Chondrocyte (in vitro differentiated cells): ENCODE measurements at regions not wholly inside any gene's neighbourhood (a gene's known extent, or its start where the extent isn't known, plus 50 kb on each side); places are given as distances from the start of the nearest gene placed in this dataset.

Experiments
- DNase-seq: peaks from one replicate; pipeline ENCODE4 v3.0.0; 2021; ENCODE audit warnings: mixed read lengths, low spot score
- H3K27ac Mint-ChIP-seq: one replicate; pipeline ENCODE4 v1.8.0; 2021; ENCODE audit warnings: mild to moderate bottlenecking, moderate library complexity, mixed read lengths; ENCODE audit not compliant: unreplicated experiment
- H3K27me3 Mint-ChIP-seq: 2 replicates; pipeline ENCODE4 v1.8.0; 2021; ENCODE audit warnings: low read depth, mixed read lengths
- H3K36me3 Mint-ChIP-seq: 2 replicates; pipeline ENCODE4 v1.8.0; 2021; ENCODE audit warnings: low read depth, mixed read lengths
- H3K4me1 Mint-ChIP-seq: 2 replicates; pipeline ENCODE4 v1.8.0; 2021; ENCODE audit warnings: low read depth, mild to moderate bottlenecking, mixed read lengths
- H3K4me3 Mint-ChIP-seq: one replicate; pipeline ENCODE4 v1.8.0; 2021; ENCODE audit warnings: mild to moderate bottlenecking, moderate library complexity, mixed read lengths; ENCODE audit not compliant: unreplicated experiment
- H3K9me3 Mint-ChIP-seq: 2 replicates; pipeline ENCODE4 v1.8.0; 2021; ENCODE audit warnings: low read depth, mixed read lengths
- TF ChIP-seq, protein P1 (sequence below): fragments of 200-600 bp; sonication (generic); IDR thresholded peaks from 2 replicates; pipeline ENCODE4 v1.5.0; 2021; ENCODE audit warnings: antibody characterized with exemption, mild to moderate bottlenecking, moderate library complexity

DNA sequence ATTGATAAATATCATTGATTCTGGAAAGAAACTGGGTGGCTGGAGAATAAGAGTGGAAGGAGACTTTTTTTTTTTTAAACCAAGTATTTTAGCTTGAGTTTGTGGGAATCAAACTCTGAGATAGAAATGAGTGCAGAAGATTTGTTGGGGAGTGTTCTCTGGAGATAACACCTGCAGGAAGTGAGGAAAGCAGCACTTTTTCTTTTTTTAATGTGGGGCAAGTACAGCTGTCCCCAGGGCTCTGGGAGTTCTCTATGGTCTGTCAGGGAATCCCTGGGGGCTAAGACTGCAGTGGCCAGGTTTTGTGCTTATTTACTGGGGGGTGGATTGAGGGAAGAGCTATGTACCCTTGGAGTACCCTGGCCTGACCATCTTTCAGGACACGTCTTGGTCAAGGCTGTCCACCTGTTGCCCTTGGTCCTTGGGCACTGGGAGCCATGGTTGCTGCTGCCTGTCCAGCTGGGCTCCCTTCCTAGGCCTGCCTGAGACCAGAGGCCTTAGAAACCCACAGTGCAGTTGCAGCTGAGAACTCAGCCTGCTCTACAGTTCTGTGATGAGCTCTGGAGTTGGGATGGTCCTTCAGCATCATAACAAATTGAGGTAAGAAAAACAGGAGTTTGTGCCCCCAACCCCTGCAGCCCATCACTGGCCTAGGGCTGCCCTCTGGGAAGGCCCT lies 85.8 kb downstream of the PHAX start:
- no peaks in the 10 kb centered on the region for H3K4me1 Mint-ChIP-seq
- no peaks in the 10 kb centered on the region for H3K9me3 Mint-ChIP-seq
- DNase-seq = no peak
- no peak overlapping the region for H3K4me3 Mint-ChIP-seq
- H3K36me3 Mint-ChIP-seq = no peaks in the 10 kb centered on the region
- no peaks in the 10 kb centered on the region for H3K27me3 Mint-ChIP-seq
- TF ChIP-seq, protein P1, sequence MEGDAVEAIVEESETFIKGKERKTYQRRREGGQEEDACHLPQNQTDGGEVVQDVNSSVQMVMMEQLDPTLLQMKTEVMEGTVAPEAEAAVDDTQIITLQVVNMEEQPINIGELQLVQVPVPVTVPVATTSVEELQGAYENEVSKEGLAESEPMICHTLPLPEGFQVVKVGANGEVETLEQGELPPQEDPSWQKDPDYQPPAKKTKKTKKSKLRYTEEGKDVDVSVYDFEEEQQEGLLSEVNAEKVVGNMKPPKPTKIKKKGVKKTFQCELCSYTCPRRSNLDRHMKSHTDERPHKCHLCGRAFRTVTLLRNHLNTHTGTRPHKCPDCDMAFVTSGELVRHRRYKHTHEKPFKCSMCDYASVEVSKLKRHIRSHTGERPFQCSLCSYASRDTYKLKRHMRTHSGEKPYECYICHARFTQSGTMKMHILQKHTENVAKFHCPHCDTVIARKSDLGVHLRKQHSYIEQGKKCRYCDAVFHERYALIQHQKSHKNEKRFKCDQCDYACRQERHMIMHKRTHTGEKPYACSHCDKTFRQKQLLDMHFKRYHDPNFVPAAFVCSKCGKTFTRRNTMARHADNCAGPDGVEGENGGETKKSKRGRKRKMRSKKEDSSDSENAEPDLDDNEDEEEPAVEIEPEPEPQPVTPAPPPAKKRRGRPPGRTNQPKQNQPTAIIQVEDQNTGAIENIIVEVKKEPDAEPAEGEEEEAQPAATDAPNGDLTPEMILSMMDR = no peak
- no peak overlapping the region for H3K27ac Mint-ChIP-seq

DNA sequence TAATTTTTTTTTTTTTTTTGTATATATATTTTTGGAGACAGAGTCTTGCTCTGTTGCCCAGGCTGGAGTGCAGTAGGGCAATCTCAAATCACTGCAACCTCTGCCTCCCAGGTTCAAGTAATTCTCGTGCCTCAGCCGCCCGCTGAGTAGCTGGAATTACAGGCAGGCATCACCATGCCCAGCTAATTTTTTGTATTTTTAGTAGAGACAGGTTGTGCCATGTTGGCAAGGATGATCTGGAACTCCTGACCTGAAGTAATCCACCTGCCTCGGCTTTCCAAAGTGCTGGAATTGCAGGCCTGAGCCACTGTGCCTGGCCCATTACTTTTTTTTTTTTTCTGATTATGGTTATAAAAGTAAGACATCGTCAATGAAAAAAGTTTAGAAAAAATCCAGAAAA lies 84.0 kb upstream of the LMNB1 start:
- Mint-ChIP-seq H3K4me1 (no peaks in the 10 kb centered on the region), H3K9me3 (peaks cover 2% of the 10 kb centered on the region), H3K4me3 (no peak overlapping the region), H3K36me3 (no peaks in the 10 kb centered on the region), H3K27me3 (no peaks in the 10 kb centered on the region), H3K27ac (no peak overlapping the region)
- TF ChIP-seq, protein P1 = no peak
- no peak for DNase-seq

DNA sequence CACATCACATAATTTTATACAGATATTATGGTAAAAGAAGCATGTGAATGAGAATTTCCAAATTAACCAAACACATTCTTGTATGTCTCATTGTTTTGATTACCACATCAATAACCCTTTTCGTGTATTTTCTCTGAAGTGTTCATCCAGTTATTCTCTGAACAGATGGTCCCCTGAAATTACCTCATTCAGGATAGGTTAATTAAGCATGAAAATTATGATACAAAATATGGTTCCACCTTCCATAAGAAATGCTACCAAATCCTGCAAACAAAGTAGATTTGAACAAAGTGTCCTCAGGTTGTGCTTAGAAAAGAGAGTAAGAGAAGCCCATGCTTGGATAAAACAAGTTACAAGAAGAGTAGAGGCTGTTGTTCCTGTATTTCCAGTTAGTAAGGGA lies 83.1 kb upstream of the LMNB1 start:
- TF ChIP-seq, protein P1 = no peak
- no peaks in the 10 kb centered on the region for H3K36me3 Mint-ChIP-seq
- peaks cover 2% of the 10 kb centered on the region for H3K9me3 Mint-ChIP-seq
- H3K27me3 Mint-ChIP-seq = no peaks in the 10 kb centered on the region
- H3K4me1 Mint-ChIP-seq = no peaks in the 10 kb centered on the region
- no peak overlapping the region for H3K4me3 Mint-ChIP-seq
- H3K27ac Mint-ChIP-seq = no peak overlapping the region
- no peak for DNase-seq

DNA sequence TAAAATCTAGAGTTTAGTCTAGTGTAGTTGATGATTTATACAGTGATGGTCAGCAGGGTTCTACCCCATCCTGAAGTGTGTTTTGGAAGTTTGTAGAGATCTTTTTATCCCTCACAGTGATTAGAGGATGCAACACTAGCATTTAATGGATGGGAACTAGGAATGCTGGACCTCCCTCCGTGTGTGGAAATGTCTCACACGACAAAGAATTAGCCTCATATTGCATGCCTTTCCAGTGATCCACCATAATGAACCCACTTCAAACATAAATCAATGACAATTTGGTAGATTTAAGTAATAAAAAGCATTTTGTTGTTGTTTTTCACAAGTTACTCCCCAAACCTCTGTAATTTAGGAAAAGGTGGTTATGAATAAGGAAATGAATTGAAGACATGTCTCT lies 82.5 kb upstream of the LMNB1 start:
- no peaks in the 10 kb centered on the region for H3K36me3 Mint-ChIP-seq
- no peak for DNase-seq
- no peak overlapping the region for H3K4me3 Mint-ChIP-seq
- TF ChIP-seq, protein P1 = no peak
- peaks cover 2% of the 10 kb centered on the region for H3K9me3 Mint-ChIP-seq
- H3K27me3 Mint-ChIP-seq = no peaks in the 10 kb centered on the region
- H3K27ac Mint-ChIP-seq = no peak overlapping the region
- no peaks in the 10 kb centered on the region for H3K4me1 Mint-ChIP-seq

DNA sequence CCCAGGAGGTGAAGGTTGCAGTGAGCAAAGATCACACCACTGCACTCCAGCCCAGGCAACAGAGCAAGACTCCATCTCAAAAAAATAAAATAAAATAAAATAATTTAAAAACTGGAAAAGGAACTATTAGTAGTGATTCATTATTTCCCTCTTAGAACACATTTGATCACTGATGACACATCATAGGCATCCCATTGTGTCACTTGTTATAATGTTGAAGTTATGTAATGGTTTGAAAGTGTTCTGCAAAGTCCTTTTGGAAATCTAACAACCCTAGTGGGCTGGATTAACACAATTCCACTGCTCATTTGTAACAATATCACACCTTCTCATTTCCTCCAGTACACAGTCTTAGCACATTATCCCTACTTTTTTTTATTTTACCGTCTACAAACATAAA lies 81.8 kb upstream of the LMNB1 start:
- no peak overlapping the region for H3K4me3 Mint-ChIP-seq
- H3K27me3 Mint-ChIP-seq = no peaks in the 10 kb centered on the region
- H3K27ac Mint-ChIP-seq = no peak overlapping the region
- H3K36me3 Mint-ChIP-seq = no peaks in the 10 kb centered on the region
- no peak for DNase-seq
- TF ChIP-seq, protein P1 = no peak
- peaks cover 2% of the 10 kb centered on the region for H3K9me3 Mint-ChIP-seq
- no peaks in the 10 kb centered on the region for H3K4me1 Mint-ChIP-seq
